ENCODE measurements at regions not wholly inside any gene's neighbourhood (a gene's known extent, or its start where the extent isn't known, plus 50 kb on each side); places are given as distances from the start of the nearest gene placed in this dataset.

DNA sequence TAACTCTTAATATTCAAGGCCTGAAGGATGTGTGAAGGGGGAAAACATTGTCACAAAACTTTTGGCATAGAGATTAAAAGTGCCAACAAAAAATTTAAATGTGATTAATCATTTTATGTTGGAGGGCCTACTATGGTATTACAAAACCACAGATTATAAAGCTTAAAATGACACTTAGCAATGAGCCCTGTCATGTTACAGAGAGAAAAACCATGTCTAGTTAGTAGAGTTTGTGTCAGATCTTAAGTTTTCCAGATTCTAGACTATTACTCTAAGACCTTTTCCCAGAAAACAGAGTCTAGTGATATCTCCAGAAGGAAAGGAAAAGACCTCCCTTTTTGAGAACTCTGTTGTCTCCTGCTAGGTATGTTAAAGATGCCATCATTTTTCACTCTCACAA is 239.1 kb upstream of the DKK2 start:
- Histone ChIP-seq H3K27ac (replicated peaks) (no peak overlapping the region), H3K4me1 (no peaks in the 10 kb centered on the region), H3K36me3 (no peaks in the 10 kb centered on the region), H3K9me3 (replicated peaks) (no peaks in the 10 kb centered on the region), H3K4me3 (no peak overlapping the region), H3K27me3 (ENCODE audit: low read depth) (no peaks in the 10 kb centered on the region)
- intact Hi-C loops (cut with micrococcal nuclease) = no loop called here
- TF ChIP-seq, protein P1, sequence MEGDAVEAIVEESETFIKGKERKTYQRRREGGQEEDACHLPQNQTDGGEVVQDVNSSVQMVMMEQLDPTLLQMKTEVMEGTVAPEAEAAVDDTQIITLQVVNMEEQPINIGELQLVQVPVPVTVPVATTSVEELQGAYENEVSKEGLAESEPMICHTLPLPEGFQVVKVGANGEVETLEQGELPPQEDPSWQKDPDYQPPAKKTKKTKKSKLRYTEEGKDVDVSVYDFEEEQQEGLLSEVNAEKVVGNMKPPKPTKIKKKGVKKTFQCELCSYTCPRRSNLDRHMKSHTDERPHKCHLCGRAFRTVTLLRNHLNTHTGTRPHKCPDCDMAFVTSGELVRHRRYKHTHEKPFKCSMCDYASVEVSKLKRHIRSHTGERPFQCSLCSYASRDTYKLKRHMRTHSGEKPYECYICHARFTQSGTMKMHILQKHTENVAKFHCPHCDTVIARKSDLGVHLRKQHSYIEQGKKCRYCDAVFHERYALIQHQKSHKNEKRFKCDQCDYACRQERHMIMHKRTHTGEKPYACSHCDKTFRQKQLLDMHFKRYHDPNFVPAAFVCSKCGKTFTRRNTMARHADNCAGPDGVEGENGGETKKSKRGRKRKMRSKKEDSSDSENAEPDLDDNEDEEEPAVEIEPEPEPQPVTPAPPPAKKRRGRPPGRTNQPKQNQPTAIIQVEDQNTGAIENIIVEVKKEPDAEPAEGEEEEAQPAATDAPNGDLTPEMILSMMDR (IDR thresholded peaks at IDR 0.05; ENCODE audit: borderline replicate concordance) = no peak
- DNase-seq = no peak

DNA sequence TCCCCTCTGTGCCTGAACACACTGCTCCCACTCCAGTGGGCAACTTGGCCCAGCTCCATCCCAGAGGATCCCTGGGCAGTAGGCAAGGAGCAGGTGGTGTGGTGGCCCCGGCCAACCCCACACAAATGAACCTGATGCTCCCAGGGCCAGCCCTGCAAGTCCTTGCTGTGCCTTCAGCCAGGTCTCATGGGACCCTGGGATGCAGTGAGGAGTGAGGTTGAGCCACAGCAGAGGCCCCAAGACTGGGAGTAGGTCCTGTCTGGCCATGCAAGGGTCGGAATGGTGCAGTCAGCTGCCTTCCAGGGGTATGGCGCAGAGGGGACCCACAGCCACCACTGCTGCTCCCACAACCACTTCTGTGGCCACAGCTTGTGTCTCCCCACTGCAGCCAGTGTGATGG is 234.5 kb upstream of the DKK2 start:
- TF ChIP-seq, protein P1 (IDR thresholded peaks at IDR 0.05; ENCODE audit: borderline replicate concordance) = no peak
- no peaks in the 10 kb centered on the region for H3K27me3 ChIP-seq (ENCODE audit: low read depth)
- no peak overlapping the region for H3K27ac ChIP-seq (replicated peaks)
- no peak for DNase-seq
- H3K4me3 ChIP-seq = no peak overlapping the region
- H3K4me1 ChIP-seq = no peaks in the 10 kb centered on the region
- intact Hi-C loops (cut with micrococcal nuclease) = no loop called here
- peaks cover 6% of the 10 kb centered on the region for H3K9me3 ChIP-seq (replicated peaks)
- no peaks in the 10 kb centered on the region for H3K36me3 ChIP-seq

DNA sequence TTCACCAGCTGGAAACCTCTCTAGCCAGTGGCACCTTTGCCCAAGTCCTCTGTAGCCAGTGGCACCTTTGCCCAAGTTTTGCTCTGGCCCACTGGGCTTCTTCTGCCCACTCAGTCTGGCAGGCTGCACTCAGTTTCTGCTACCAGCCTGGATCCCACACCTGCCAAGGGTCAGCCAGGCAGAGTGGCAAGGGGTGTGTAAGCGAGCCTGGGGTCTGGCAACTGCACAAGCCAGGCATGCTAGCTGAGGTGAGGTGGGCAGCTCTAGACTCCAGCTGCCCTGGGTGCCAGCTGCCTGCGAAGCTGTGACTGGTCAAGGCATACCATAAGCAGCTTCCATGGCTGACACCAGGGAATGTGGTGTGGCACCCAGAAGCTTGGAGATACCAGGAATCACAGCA is 233.1 kb upstream of the DKK2 start:
- no peak for DNase-seq
- no peaks in the 10 kb centered on the region for H3K27me3 ChIP-seq (ENCODE audit: low read depth)
- H3K4me3 ChIP-seq = no peak overlapping the region
- TF ChIP-seq, protein P1 (IDR thresholded peaks at IDR 0.05; ENCODE audit: borderline replicate concordance) = no peak
- no peaks in the 10 kb centered on the region for H3K36me3 ChIP-seq
- H3K9me3 ChIP-seq (replicated peaks) = peaks cover 6% of the 10 kb centered on the region
- H3K4me1 ChIP-seq = no peaks in the 10 kb centered on the region
- intact Hi-C loops (cut with micrococcal nuclease) = no loop called here
- H3K27ac ChIP-seq (replicated peaks) = no peak overlapping the region

DNA sequence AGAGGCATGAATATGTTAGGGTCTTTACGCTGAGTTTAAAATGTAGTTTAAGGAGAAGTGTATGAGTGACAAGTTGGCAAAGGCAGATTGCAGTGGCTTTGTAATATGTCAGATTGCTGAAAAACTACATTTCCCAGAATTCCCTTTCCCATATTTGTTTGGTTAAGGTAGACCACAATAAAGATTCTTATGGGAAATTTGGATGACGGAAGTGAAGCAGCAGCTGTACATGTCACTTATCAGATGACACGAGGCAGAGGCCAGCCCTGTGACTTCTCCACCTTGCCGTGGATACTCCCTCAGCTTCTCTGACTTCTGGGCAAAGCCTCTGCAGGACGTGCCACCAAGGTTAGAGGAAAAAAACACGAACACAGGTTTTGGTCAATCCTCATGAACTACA is 229.7 kb upstream of the DKK2 start:
- H3K27me3 ChIP-seq (ENCODE audit: low read depth) = no peaks in the 10 kb centered on the region
- TF ChIP-seq, protein P1 (IDR thresholded peaks at IDR 0.05; ENCODE audit: borderline replicate concordance) = no peak

DNA sequence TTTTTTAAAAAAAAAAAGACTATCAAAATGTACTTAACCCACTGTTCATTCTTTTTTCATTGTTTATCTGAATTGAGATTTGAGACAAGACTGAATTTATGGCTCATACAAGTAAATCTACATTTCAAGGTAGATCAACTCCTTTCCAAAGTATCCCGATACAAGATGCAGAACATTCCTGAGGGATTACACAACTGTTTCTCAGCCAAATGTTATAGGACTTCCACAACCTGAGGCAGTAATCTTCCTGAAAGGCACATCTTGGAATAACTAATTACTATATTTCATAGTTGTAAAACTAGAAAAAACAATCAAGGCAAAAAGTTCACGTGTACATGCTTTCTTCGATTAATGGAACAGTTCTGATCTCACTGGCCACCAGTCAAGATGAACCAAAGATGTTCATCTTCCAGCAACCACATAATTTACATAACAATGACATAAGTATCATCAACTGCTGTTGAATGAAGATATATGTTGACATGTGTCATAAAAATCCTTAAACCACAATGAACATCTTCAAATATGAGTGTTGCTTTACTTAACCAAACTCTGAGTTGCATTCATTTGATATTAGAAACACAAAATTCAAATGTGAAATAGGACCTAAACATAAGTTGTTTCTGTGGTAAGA is 225.2 kb upstream of the DKK2 start:
- Histone ChIP-seq H3K9me3 (replicated peaks) (no peaks in the 10 kb centered on the region), H3K4me1 (no peaks in the 10 kb centered on the region), H3K36me3 (no peaks in the 10 kb centered on the region), H3K4me3 (no peak overlapping the region), H3K27me3 (ENCODE audit: low read depth) (no peaks in the 10 kb centered on the region), H3K27ac (replicated peaks) (no peak overlapping the region)
- DNase-seq = no peak
- TF ChIP-seq, protein P1 (IDR thresholded peaks at IDR 0.05; ENCODE audit: borderline replicate concordance) = no peak
- intact Hi-C loops (cut with micrococcal nuclease) = no loop called here

More for the DNA sequence above, 229.7 kb upstream of the DKK2 start:
- intact Hi-C loops (cut with micrococcal nuclease) = no loop called here
- H3K4me3 ChIP-seq = no peak overlapping the region
- no peak overlapping the region for H3K27ac ChIP-seq (replicated peaks)
- H3K9me3 ChIP-seq (replicated peaks) = peaks cover 6% of the 10 kb centered on the region
- no peaks in the 10 kb centered on the region for H3K4me1 ChIP-seq
- no peaks in the 10 kb centered on the region for H3K36me3 ChIP-seq
- DNase-seq = no peak

Data from left ventricle myocardium inferior (tissue), 1 donor.